ELF-1 (cell line): ENCODE measurements at regions not wholly inside any gene's neighbourhood (a gene's known extent, or its start where the extent isn't known, plus 50 kb on each side); places are given as distances from the start of the nearest gene placed in this dataset.

ENCODE experiments used
- DNase-seq: peaks from one replicate; pipeline ENCODE4 v3.0.0-alpha.2; 2016; ENCODE audit warnings: low read depth, low spot score

- DNase-seq, result no peak
Measured at GRCh38 chr4:176902710-176903323, 110.1 kb upstream of the VEGFC start.

GRCh38 chr4:176906709-176907108 lies 114.0 kb upstream of the VEGFC start:
- no peak for DNase-seq

GRCh38 chr4:176910646-176911045 lies 117.9 kb upstream of the VEGFC start:
- DNase-seq, result no peak

GRCh38 chr4:176919631-176920030 lies 126.9 kb upstream of the VEGFC start:
- DNase-seq, result no peak

- DNase-seq, result no peak
Measured at GRCh38 chr4:176920694-176921093, 128.0 kb upstream of the VEGFC start.

GRCh38 chr4:176921256-176921655 lies 128.5 kb upstream of the VEGFC start:
- no peak for DNase-seq

- no peak for DNase-seq
Measured at GRCh38 chr4:176924238-176924637, 131.5 kb upstream of the VEGFC start.

GRCh38 chr4:176925962-176926361 lies 133.2 kb upstream of the VEGFC start:
- DNase-seq, result no peak

- DNase-seq, result no peak
Measured at GRCh38 chr4:176927117-176927516, 134.4 kb upstream of the VEGFC start.

- DNase-seq, result no peak
Measured at GRCh38 chr4:176927664-176928063, 134.9 kb upstream of the VEGFC start.

GRCh38 chr4:176939445-176939844 lies 146.7 kb upstream of the VEGFC start:
- no peak for DNase-seq

GRCh38 chr4:176945334-176945733 lies 152.6 kb upstream of the VEGFC start:
- no peak for DNase-seq

- DNase-seq, result no peak
Measured at GRCh38 chr4:176949029-176949428, 156.3 kb upstream of the VEGFC start.

GRCh38 chr4:176953021-176953420 lies 160.3 kb upstream of the VEGFC start:
- no peak for DNase-seq

GRCh38 chr4:176957353-176958118 lies 164.8 kb upstream of the VEGFC start:
- no peak for DNase-seq

GRCh38 chr4:176959980-176960379 lies 167.3 kb upstream of the VEGFC start:
- no peak for DNase-seq

- DNase-seq, result no peak
Measured at GRCh38 chr4:176963121-176963520, 170.4 kb upstream of the VEGFC start.

GRCh38 chr4:176964116-176964691 lies 171.5 kb upstream of the VEGFC start:
- DNase-seq, result peak; percentile 2

GRCh38 chr4:176967586-176967985 lies 174.9 kb upstream of the VEGFC start:
- no peak for DNase-seq

GRCh38 chr4:176968094-176968493 lies 175.4 kb upstream of the VEGFC start:
- no peak for DNase-seq

GRCh38 chr4:176969011-176969410 lies 176.3 kb upstream of the VEGFC start:
- no peak for DNase-seq

- DNase-seq, result no peak
Measured at GRCh38 chr4:176970853-176971252, 178.1 kb upstream of the VEGFC start.

GRCh38 chr4:176971576-176972115 lies 178.9 kb upstream of the VEGFC start:
- DNase-seq, result no peak
